GM18498 (cell line): ENCODE measurements at regions not wholly inside any gene's neighbourhood (a gene's known extent, or its start where the extent isn't known, plus 50 kb on each side); places are given as distances from the start of the nearest gene placed in this dataset.

Experiments
- ATAC-seq: cut with Tn5 transposase; IDR thresholded peaks from one replicate; pipeline ENCODE4 v1.9.1; 2021; ENCODE audit warnings: mild to moderate bottlenecking, moderate library complexity; ENCODE audit not compliant: unreplicated experiment

GRCh38 chr21:16389643-16390042 lies 659.9 kb downstream of the USP25 start:
- ATAC-seq = no peak

GRCh38 chr21:16395285-16395684 lies 665.5 kb downstream of the USP25 start:
- ATAC-seq = no peak

- ATAC-seq = no peak
Observed at GRCh38 chr21:16402752-16403151, 673.0 kb downstream of the USP25 start.

GRCh38 chr21:16404776-16405175 lies 675.0 kb downstream of the USP25 start:
- no peak for ATAC-seq

- no peak for ATAC-seq
Observed at GRCh38 chr21:16406355-16406754, 676.6 kb downstream of the USP25 start.

- no peak for ATAC-seq
Observed at GRCh38 chr21:16407403-16408240, 677.8 kb downstream of the USP25 start.

- no peak for ATAC-seq
Observed at GRCh38 chr21:16408280-16408679, 678.5 kb downstream of the USP25 start.

- no peak for ATAC-seq
Observed at GRCh38 chr21:16409352-16409751, 679.6 kb downstream of the USP25 start.

GRCh38 chr21:16418226-16418625 lies 688.4 kb downstream of the USP25 start:
- ATAC-seq = no peak

- ATAC-seq = no peak
Observed at GRCh38 chr21:16418642-16419041, 688.9 kb downstream of the USP25 start.

GRCh38 chr21:16419188-16419921 lies 689.6 kb downstream of the USP25 start:
- no peak for ATAC-seq

GRCh38 chr21:16420031-16420724 lies 690.4 kb downstream of the USP25 start:
- ATAC-seq = no peak

GRCh38 chr21:16421007-16421406 lies 691.2 kb downstream of the USP25 start:
- ATAC-seq = no peak

- no peak for ATAC-seq
Observed at GRCh38 chr21:16421965-16422364, 692.2 kb downstream of the USP25 start.

- no peak for ATAC-seq
Observed at GRCh38 chr21:16422702-16423101, 692.9 kb downstream of the USP25 start.

- ATAC-seq = no peak
Observed at GRCh38 chr21:16423921-16424320, 694.1 kb downstream of the USP25 start.

- ATAC-seq = no peak
Observed at GRCh38 chr21:16424331-16424751, 694.6 kb downstream of the USP25 start.

GRCh38 chr21:16425376-16425775 lies 695.6 kb downstream of the USP25 start:
- ATAC-seq = no peak

GRCh38 chr21:16426936-16427335 lies 697.2 kb downstream of the USP25 start:
- no peak for ATAC-seq

- ATAC-seq = no peak
Observed at GRCh38 chr21:16427587-16428087, 697.9 kb downstream of the USP25 start.

- no peak for ATAC-seq
Observed at GRCh38 chr21:16437586-16437985, 707.8 kb downstream of the USP25 start.
